ENCODE measurements at regions not wholly inside any gene's neighbourhood (a gene's known extent, or its start where the extent isn't known, plus 50 kb on each side); places are given as distances from the start of the nearest gene placed in this dataset.

DNA sequence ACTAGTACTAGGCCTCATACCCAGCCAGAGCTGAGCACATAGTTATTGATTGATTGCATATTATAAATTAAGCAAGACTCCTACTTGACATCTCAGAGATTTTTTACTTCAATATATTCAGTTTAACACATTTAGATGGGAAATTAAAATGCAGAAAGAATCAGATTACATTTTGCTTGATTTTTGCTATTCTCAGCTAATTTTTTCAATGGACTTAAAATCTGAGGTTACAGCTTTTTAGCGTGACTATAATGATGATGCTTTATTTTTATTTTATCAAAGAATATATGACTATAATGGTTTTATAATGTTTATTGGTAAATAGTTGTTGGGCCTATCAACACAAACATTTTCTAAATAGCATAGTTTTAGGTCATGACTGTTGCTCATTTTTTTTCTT, 493.0 kb upstream of the CNTNAP5 start:
- no peaks in the 10 kb centered on the region for H3K4me1 ChIP-seq (ENCODE audit: control insufficient read depth in 1 of 2, insufficient read depth in 2 of 2, low read depth in 1 of 2, low read length in 1 of 2)
- no peak overlapping the region for H3K9ac ChIP-seq
- H3F3A ChIP-seq (replicated peaks; ENCODE audit: insufficient read depth), result no peaks in the 10 kb centered on the region
- H3K36me3 ChIP-seq (replicated peaks in 1 of 2; ENCODE audit: control insufficient read depth in 1 of 2, insufficient read depth in 2 of 2, low read length in 1 of 2), result no peaks in the 10 kb centered on the region
- no peak overlapping the region for H3K4me2 ChIP-seq
- H3K9me2 ChIP-seq, result no peaks in the 10 kb centered on the region
- H3K9me3 ChIP-seq, result peaks cover 14% of the 10 kb centered on the region; the same call in 1 of the 2 replicates
- H2AFZ ChIP-seq (ENCODE audit: low read depth), result no peak overlapping the region
- H3K4me3 ChIP-seq (ENCODE audit: low read depth in 2 of 2, low read length in 1 of 2), result no peak overlapping the region
- POLR2A ChIA-PET, result no interaction called here
- 60% methylated on average over 1 of the region's 1 CpG for WGBS (ENCODE audit: low lambda C conversion rate)
- DNase-seq, result no peak
- no peaks in the 10 kb centered on the region for H3K79me2 ChIP-seq (ENCODE audit: insufficient read depth)
- H3K27me3 ChIP-seq (ENCODE audit: insufficient read depth), result no peaks in the 10 kb centered on the region
- H3K27ac ChIP-seq (ENCODE audit: low read depth in 2 of 2, low read length in 1 of 2), result no peak overlapping the region
- no peak for TF ChIP-seq TAF1 (IDR thresholded peaks at IDR 0.05; ENCODE audit: borderline replicate concordance, low read depth, low read length)
- no peak for TF ChIP-seq NFIC (IDR thresholded peaks at IDR 0.05; ENCODE audit: borderline replicate concordance)
- TF ChIP-seq, protein P1, sequence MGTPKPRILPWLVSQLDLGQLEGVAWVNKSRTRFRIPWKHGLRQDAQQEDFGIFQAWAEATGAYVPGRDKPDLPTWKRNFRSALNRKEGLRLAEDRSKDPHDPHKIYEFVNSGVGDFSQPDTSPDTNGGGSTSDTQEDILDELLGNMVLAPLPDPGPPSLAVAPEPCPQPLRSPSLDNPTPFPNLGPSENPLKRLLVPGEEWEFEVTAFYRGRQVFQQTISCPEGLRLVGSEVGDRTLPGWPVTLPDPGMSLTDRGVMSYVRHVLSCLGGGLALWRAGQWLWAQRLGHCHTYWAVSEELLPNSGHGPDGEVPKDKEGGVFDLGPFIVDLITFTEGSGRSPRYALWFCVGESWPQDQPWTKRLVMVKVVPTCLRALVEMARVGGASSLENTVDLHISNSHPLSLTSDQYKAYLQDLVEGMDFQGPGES (IDR thresholded peaks at IDR 0.05; ENCODE audit: low read depth, low read length), result no peak
- TF ChIP-seq FOSL2 (IDR thresholded peaks at IDR 0.05; ENCODE audit: borderline replicate concordance, low read depth), result no peak
- TF ChIP-seq, protein P2, sequence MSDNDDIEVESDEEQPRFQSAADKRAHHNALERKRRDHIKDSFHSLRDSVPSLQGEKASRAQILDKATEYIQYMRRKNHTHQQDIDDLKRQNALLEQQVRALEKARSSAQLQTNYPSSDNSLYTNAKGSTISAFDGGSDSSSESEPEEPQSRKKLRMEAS (IDR thresholded peaks at IDR 0.05; ENCODE audit: low read depth), result no peak
- TF ChIP-seq TEAD4 (IDR thresholded peaks at IDR 0.05; ENCODE audit: borderline replicate concordance, insufficient read depth), result no peak
- no peak for TF ChIP-seq RFX5 (IDR thresholded peaks at IDR 0.05; ENCODE audit: low read length)
- no peak for TF ChIP-seq TCF12 (IDR thresholded peaks at IDR 0.05)
- no peak for TF ChIP-seq EZH2phosphoT487 (IDR thresholded peaks at IDR 0.05; ENCODE audit: borderline replicate concordance, low read depth)
- CTCF ChIA-PET, result no interaction called here
- no peaks in the 10 kb centered on the region for H4K20me1 ChIP-seq (ENCODE audit: insufficient read depth)

DNA sequence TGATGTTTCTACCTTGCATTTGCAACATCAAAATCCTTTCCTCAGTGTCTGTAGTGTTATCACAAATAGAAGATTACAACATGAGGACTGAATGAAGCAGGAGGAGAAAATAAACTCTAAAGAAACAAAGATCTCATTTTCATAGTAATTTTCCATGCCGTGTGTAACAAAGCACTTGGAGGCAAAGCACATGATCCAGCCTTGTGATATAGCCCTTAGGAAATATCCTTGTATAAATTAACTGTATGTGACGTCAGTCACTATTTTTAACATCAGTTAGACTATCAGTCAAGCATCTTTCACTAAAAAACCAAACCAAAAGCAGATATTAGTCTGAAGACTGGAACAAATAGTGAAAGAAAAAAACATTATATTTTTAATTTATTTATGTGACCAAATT, 492.1 kb upstream of the CNTNAP5 start:
- no peak overlapping the region for H2AFZ ChIP-seq (ENCODE audit: low read depth)
- H4K20me1 ChIP-seq (ENCODE audit: insufficient read depth), result no peaks in the 10 kb centered on the region
- TF ChIP-seq TCF12 (IDR thresholded peaks at IDR 0.05) (no peak), MEF2A (IDR thresholded peaks at IDR 0.05; ENCODE audit: borderline replicate concordance, low read depth) (no peak), EP300 (IDR thresholded peaks at IDR 0.05; ENCODE audit: borderline replicate concordance in 1 of 2, low read depth in 1 of 2, low read length in 1 of 2) (no peak), YY1 (IDR thresholded peaks at IDR 0.05; ENCODE audit: low read depth) (no peak), RCOR1 (IDR thresholded peaks at IDR 0.05; ENCODE audit: low read length) (no peak), TAF1 (IDR thresholded peaks at IDR 0.05; ENCODE audit: borderline replicate concordance, low read depth, low read length) (no peak), NFIC (IDR thresholded peaks at IDR 0.05; ENCODE audit: borderline replicate concordance) (no peak), FOSL2 (IDR thresholded peaks at IDR 0.05; ENCODE audit: borderline replicate concordance, low read depth) (no peak), MXI1 (IDR thresholded peaks at IDR 0.05; ENCODE audit: low read depth, low read length) (no peak), SMC3 (IDR thresholded peaks at IDR 0.05; ENCODE audit: low read depth, low read length) (no peak), TEAD4 (IDR thresholded peaks at IDR 0.05; ENCODE audit: borderline replicate concordance, insufficient read depth) (no peak), GABPA (IDR thresholded peaks at IDR 0.05; ENCODE audit: low read depth) (no peak), RAD21 (IDR thresholded peaks at IDR 0.05; ENCODE audit: low read length) (no peak), RXRA (IDR thresholded peaks at IDR 0.05; ENCODE audit: borderline replicate concordance, low read depth) (no peak), POLR2AphosphoS5 (IDR thresholded peaks at IDR 0.05; ENCODE audit: low read depth, low read length) (no peak), SIN3A (IDR thresholded peaks at IDR 0.05; ENCODE audit: borderline replicate concordance, low read depth, low read length) (no peak)
- TF ChIP-seq, protein P1 (IDR thresholded peaks at IDR 0.05; ENCODE audit: low read depth, low read length), result no peak
- TF ChIP-seq, protein P3, sequence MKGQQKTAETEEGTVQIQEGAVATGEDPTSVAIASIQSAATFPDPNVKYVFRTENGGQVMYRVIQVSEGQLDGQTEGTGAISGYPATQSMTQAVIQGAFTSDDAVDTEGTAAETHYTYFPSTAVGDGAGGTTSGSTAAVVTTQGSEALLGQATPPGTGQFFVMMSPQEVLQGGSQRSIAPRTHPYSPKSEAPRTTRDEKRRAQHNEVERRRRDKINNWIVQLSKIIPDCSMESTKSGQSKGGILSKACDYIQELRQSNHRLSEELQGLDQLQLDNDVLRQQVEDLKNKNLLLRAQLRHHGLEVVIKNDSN (IDR thresholded peaks at IDR 0.05; ENCODE audit: borderline replicate concordance, low read depth), result no peak
- TF ChIP-seq, protein P4, sequence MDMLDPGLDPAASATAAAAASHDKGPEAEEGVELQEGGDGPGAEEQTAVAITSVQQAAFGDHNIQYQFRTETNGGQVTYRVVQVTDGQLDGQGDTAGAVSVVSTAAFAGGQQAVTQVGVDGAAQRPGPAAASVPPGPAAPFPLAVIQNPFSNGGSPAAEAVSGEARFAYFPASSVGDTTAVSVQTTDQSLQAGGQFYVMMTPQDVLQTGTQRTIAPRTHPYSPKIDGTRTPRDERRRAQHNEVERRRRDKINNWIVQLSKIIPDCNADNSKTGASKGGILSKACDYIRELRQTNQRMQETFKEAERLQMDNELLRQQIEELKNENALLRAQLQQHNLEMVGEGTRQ (IDR thresholded peaks at IDR 0.05; ENCODE audit: borderline replicate concordance, low read depth, low read length), result no peak
- DNase-seq, result no peak
- no peaks in the 10 kb centered on the region for H3K27me3 ChIP-seq (ENCODE audit: insufficient read depth)
- ChIA-PET CTCF (no interaction called here), POLR2A (no interaction called here)
- H3K4me1 ChIP-seq (ENCODE audit: control insufficient read depth in 1 of 2, insufficient read depth in 2 of 2, low read depth in 1 of 2, low read length in 1 of 2), result no peaks in the 10 kb centered on the region
- no peaks in the 10 kb centered on the region for H3K9me2 ChIP-seq
- H3K27ac ChIP-seq (ENCODE audit: low read depth in 2 of 2, low read length in 1 of 2), result no peak overlapping the region
- peaks cover 14% of the 10 kb centered on the region; the same call in 1 of the 2 replicates for H3K9me3 ChIP-seq
- H3K4me3 ChIP-seq (ENCODE audit: low read depth in 2 of 2, low read length in 1 of 2), result no peak overlapping the region
- H3K4me2 ChIP-seq, result no peak overlapping the region
- no peak overlapping the region for H3K9ac ChIP-seq
- no peaks in the 10 kb centered on the region for H3F3A ChIP-seq (replicated peaks; ENCODE audit: insufficient read depth)
- no peaks in the 10 kb centered on the region for H3K36me3 ChIP-seq (replicated peaks in 1 of 2; ENCODE audit: control insufficient read depth in 1 of 2, insufficient read depth in 2 of 2, low read length in 1 of 2)
- 7% methylated on average over 2 of the region's 2 CpGs for WGBS (ENCODE audit: low lambda C conversion rate)
- H3K79me2 ChIP-seq (ENCODE audit: insufficient read depth), result no peaks in the 10 kb centered on the region

Data from SK-N-SH (cell line).